Body of pancreas (tissue), 4 donors: ENCODE measurements at regions not wholly inside any gene's neighbourhood (a gene's known extent, or its start where the extent isn't known, plus 50 kb on each side); places are given as distances from the start of the nearest gene placed in this dataset.

ENCODE experiments used
- POLR2A ChIP-seq, 3 donors: fragments of 450-650 bp; IDR thresholded peaks; one replicate each; pipeline ENCODE4 v1.6.1; 2016; ENCODE audit warnings: antibody characterized with exemption in 3 of 3, mild to moderate bottlenecking in 2 of 3
- TF ChIP-seq, protein P1 (sequence below), 7 experiments: fragments of 450-650 bp in 4 of 7; fragments of 200-600 bp in 3 of 7; sonication (generic) in 3 of 7; IDR thresholded peaks; one replicate each; pipeline ENCODE4 v1.5.1; 2016 to 2019; ENCODE audit warnings: antibody characterized with exemption in 7 of 7

- TF ChIP-seq, protein P1, sequence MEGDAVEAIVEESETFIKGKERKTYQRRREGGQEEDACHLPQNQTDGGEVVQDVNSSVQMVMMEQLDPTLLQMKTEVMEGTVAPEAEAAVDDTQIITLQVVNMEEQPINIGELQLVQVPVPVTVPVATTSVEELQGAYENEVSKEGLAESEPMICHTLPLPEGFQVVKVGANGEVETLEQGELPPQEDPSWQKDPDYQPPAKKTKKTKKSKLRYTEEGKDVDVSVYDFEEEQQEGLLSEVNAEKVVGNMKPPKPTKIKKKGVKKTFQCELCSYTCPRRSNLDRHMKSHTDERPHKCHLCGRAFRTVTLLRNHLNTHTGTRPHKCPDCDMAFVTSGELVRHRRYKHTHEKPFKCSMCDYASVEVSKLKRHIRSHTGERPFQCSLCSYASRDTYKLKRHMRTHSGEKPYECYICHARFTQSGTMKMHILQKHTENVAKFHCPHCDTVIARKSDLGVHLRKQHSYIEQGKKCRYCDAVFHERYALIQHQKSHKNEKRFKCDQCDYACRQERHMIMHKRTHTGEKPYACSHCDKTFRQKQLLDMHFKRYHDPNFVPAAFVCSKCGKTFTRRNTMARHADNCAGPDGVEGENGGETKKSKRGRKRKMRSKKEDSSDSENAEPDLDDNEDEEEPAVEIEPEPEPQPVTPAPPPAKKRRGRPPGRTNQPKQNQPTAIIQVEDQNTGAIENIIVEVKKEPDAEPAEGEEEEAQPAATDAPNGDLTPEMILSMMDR (IDR thresholded peaks at IDR 0.05): no peak
- no peak for TF ChIP-seq POLR2A (IDR thresholded peaks at IDR 0.05)
These were observed 177.7 kb downstream of the MRPL14 start for GRCh38 chr6:43949551-43949991.
